HG02943 (cell line): ENCODE measurements at regions not wholly inside any gene's neighbourhood (a gene's known extent, or its start where the extent isn't known, plus 50 kb on each side); places are given as distances from the start of the nearest gene placed in this dataset.
"Not testable (repeated sequence)": the region's sequence is repeated elsewhere in the genome, so short reads cannot be mapped to it uniquely, and the experiment has no call there.

Experiments used
- ATAC-seq: cut with Tn5 transposase; IDR thresholded peaks from one replicate; pipeline ENCODE4 v1.9.1; 2021; ENCODE audit warnings: mild to moderate bottlenecking, low read depth, moderate library complexity; ENCODE audit not compliant: unreplicated experiment

- ATAC-seq: not testable (repeated sequence)
Observed at GRCh38 chrX:35221391-35221790, 278.8 kb downstream of the FAM47B start.

DNA sequence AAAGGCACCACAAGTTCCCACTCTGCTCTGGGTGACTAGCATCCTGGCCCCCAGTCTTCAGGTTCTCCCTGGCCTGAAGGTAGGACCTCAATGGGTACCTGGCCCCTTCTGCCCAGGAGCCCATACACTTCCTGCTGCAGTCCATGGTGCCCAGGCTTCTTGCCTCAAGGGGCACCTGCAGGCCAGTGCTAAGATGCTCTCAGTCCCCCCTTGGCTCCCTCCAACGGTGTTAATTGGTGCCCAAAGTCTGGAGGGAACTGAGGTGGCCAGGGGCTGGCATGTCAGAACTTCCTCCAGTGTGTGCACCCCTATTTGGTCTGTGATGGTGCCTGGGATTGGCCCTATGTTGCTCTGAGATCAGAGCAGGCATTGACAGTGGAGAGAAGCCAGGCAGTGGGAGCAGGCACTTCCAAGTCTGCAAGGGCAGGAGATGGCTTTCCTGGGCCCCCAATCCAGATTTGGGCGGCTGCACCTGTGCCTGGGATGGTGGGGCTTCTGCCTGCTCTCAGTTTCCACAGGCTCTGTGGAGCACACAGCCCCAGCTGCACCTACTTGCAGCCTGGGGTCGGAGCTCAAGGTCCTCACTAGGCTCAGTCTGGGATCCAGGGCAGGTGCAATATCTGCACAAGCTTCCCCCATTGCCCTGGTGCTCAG is 301.6 kb downstream of the FAM47B start:
- no peak for ATAC-seq

GRCh38 chrX:35244796-35245508 is 302.4 kb downstream of the FAM47B start:
- no peak for ATAC-seq

GRCh38 chrX:35251226-35251625 is 308.6 kb downstream of the FAM47B start:
- ATAC-seq: no peak

GRCh38 chrX:35276115-35276514 is 333.5 kb downstream of the FAM47B start:
- ATAC-seq: no peak

DNA sequence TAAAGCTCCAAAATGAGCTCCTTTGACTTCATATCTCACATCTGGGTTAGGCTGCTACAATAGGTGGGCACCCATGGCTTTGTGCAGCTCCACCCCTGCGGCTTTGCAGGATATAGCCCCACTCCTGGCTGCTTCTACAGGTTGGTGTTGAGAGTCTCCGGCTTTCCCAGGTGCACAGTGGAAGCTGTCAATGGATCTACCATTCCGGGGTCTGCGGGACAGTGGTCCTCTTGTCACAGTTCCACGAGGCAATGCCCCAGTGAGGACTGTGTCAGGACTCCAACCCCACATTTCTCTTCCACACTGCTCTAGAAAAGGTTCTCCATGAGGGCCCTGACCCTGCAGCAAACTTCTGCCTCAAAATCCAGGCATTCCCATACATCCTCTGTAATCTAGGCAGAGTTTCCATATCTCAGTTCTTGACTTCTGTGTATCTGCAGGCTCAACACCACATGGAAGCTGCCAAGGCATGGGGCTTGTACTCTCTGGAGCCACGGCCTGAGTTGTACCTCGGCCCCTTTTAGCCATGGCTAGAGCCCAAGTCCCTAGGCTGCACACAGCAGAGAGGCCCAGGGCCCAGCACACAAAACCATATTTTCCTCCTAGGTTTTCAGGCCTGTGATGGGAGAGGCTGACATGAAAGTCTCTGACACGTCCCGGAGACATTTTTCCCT is 342.8 kb downstream of the FAM47B start:
- ATAC-seq: no peak

DNA sequence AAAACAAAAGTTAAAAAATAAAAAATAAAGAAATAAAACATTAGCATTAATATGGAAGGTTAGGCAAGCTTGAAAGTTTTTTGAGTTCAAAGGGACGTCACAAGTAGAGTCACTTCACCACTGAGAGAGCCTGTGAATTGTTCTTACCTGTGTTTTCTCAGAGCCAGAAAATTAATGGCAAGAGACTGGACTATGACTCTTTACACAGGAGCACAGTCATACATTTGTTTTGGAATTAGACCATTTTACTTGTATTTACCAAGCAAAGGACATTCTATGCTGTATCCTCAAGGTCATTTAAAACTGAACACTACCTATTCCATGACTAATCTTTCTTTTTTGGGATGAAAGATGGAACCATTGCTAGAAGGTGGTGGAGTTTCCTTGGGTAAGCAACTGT is 346.1 kb downstream of the FAM47B start:
- no peak for ATAC-seq

- ATAC-seq: no peak
Observed at GRCh38 chrX:35289952-35290351, 347.4 kb downstream of the FAM47B start.

DNA sequence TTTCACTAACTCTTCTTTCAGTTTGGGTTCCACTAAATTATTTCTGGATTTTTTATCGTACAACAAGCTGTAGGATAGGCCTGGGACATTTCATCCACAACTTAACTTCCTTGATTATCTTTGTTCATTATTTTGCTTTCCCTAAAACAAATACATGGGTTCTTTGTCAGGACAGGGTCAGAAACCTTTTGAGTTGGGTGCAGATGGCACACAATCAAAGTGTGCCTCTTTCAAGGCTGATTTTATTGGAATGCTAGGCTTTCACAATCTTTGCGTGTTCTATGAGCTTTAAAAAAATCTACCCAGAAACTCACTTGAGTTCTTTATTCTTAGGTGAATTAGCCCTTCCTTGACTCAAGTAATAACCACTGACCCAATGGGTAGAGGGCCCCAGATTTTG is 348.4 kb downstream of the FAM47B start:
- no peak for ATAC-seq

- ATAC-seq: no peak
Observed at GRCh38 chrX:35292522-35292921, 349.9 kb downstream of the FAM47B start.

DNA sequence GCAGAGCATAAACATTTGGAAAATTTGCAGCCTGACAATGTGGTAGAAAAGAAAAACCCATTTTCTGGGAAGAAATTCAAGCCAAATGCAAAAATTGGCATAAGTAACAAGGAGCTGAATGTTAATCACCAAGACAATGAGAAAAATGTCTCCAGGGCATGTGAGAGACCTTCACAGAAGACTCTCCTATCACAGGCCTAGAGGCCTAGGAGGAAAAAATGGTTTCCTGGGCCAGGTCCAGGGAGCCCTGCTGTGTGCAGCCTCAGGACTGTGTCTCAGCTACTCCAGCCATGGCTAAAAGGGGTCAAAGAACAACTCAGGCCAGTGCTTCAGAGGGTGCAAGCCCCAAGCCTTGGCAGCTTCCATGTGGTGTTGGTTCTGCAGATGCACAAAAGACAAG is 362.4 kb downstream of the FAM47B start:
- ATAC-seq: not testable (repeated sequence)

DNA sequence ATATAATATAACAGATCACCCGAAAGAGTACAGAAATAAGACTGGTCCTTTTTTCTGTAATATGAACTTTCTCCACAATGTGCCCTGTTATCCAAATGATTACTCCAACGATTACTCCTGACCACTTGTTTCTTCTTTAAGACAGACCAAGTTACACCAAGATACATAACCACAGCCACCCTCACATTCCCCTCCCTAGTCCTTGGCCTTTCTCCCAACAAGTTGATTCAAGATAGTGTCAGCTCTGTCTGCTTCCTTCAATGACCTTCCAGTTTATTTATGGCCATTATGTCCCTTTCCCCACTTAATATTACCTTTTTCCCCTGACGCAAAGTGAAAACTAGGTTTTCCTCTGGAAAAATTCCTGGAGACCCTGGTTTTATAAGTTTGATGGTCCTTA is 397.2 kb downstream of the FAM47B start:
- ATAC-seq: no peak

- ATAC-seq: no peak
Observed at GRCh38 chrX:35340465-35340864, 397.9 kb downstream of the FAM47B start.

GRCh38 chrX:35351212-35351611 is 408.6 kb downstream of the FAM47B start:
- no peak for ATAC-seq

DNA sequence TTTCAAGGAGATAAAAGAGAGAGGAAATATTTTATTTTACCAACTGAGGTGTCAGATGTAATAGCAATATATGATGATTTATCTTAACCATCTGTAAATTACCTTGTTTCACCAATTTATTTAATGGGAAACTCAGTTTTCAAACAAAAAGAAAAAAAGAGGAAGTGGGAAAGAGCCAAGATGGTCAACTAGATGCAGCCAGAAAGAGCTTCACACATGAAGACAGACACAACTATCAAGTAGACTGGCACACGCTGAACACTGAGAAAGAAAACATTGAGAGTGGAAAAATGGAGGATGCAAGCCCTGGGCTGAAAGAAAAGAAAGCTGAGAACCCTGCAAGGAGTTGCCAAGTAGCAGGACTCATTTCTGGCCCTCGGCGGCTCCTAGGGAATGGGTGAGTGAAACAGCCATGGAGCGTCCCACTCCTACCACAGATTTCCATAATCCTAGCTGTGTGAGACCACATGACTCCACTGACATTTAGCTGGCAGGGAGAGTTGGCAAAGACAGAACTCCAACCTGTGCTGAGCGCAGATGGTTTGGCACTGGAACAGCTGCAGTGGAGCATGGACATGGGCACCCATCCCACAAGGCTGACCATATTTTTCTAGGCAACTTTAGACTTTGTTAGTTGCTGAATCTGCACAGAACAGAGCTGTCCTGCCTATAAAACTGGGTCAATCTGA is 409.3 kb downstream of the FAM47B start:
- no peak for ATAC-seq

DNA sequence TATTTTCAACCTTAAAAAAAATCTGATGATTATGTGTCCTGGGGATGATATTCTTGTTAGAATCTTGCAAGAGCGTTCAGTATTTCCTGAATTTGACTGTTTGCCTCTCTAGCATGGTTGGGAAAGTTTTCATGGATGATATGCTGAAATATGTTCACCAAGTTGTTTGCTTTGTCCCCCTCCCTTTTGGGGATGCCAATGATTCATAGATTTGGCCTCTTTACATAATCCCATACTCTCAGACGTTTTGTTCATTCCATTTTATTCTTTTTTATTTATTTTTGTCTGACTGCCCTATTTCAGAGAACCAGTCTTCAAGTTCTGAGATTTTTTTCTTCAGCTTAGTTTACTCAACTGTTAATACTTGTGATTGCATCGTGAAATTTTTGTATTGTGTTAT is 415.1 kb downstream of the FAM47B start:
- ATAC-seq: no peak

DNA sequence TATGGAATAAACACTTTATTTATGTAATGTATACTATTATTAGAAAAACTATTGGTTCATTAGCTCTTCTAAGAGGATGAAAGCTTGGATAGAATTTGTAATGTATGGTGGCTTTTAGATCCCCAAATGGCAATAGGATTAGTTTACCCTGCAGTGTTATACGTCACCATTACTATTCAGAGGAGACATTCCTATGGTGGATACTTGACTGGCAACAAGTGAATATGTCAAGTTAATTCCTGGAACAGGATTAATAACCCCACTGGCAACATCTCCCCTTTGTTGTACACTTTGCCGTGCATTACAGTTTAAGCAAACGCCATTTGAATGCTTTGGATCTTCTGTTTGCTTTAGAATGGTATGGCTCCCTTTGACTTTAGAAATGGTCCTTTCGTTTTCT is 420.3 kb downstream of the FAM47B start:
- no peak for ATAC-seq

- ATAC-seq: no peak
Observed at GRCh38 chrX:35374116-35374515, 424.0 kb upstream of the MAGEB16 start.

DNA sequence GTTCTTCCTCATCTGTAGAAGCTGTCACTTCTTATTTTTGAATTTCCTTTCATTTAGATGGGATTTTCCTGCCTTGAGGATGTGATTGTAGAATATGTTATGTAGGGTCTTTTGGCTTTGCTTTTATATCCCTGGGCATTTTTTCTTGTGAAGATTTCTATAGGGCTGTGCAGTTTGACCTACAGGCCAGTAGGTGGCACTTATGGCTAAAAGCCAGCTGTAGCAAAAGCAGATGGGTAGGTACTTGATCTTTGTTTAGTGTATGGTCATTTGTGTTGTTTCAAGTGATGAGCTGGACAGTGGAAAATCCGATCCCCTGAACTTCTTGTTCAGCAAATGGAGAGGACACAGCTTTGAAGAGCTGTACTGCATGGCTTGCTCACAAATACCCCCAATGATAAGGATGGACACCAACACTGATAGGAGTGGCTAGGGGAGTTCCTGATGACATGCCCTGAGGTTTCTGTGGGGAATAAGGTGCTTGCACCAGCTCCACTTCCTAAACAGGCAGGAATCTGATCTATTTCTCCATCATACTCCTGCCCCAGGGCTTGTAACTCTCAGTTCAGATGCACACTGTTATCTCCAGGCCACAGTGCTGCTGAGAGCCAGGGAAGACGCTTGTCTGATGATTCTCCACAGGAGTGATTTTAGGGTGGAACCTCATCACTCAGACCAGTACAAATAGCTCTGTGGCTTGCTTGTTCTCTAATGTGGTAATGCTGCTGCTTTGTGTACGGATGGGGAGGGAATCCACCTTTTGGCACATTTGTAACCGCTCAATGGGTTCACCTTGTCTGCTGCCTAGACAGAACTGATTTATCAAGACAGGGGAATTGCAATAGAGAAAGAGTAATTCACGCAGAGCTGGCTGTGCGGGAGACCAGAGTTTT is 417.1 kb upstream of the MAGEB16 start:
- peak; percentile 56 for ATAC-seq

- ATAC-seq: not testable (repeated sequence)
Observed at GRCh38 chrX:35381709-35382108, 416.4 kb upstream of the MAGEB16 start.
